ENCODE measurements at regions not wholly inside any gene's neighbourhood (a gene's known extent, or its start where the extent isn't known, plus 50 kb on each side); places are given as distances from the start of the nearest gene placed in this dataset.

GRCh38 chr5:63483338-63483737, 478.9 kb downstream of the HTR1A start:
- TF ChIP-seq CTCF (IDR thresholded peaks at IDR 0.05; ENCODE audit: low read length) (no peak), EZH2 (IDR thresholded peaks at IDR 0.05; ENCODE audit: borderline replicate concordance, low read length) (no peak)

Measured in OCI-LY1 (cell line).